ENCODE measurements at regions not wholly inside any gene's neighbourhood (a gene's known extent, or its start where the extent isn't known, plus 50 kb on each side); places are given as distances from the start of the nearest gene placed in this dataset.

DNA sequence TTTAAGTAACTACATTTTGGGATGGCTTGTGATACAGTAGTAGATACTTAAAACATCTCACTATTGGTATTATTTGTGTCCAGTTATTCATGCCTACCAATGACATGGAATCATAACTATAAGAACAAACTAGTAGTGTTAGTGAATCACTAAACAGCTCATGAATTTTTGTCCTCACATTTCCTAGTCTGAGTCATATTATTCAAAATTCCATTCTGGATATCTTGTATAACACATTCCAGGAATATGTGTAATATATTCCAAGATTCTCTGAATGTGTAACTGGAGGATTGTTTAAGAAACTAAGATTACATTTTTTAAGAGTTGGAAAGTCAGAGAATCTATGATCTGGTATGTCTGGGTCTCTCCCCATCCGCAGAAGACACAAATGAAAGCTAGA is 565.3 kb upstream of the ZNF608 start:
- peaks cover 25% of the 10 kb centered on the region for H3K9me3 ChIP-seq (ENCODE audit: control insufficient read depth, insufficient read depth, low read depth, low read length)
- H3K27ac ChIP-seq (ENCODE audit: low read depth, low read length), result no peak overlapping the region
- no peaks in the 10 kb centered on the region; the same call in 1 of the 2 replicates for H3K4me1 ChIP-seq (ENCODE audit: control insufficient read depth, insufficient read depth, low read length)
- no peak overlapping the region for H3K4me3 ChIP-seq (ENCODE audit: low read depth, low read length)
- H3K27me3 ChIP-seq (ENCODE audit: control insufficient read depth, insufficient read depth, low read length), result no peaks in the 10 kb centered on the region
- no peak overlapping the region for H3K9ac ChIP-seq (ENCODE audit: low read length)
- H3K36me3 ChIP-seq (ENCODE audit: control insufficient read depth, insufficient read depth, low read length), result no peaks in the 10 kb centered on the region

DNA sequence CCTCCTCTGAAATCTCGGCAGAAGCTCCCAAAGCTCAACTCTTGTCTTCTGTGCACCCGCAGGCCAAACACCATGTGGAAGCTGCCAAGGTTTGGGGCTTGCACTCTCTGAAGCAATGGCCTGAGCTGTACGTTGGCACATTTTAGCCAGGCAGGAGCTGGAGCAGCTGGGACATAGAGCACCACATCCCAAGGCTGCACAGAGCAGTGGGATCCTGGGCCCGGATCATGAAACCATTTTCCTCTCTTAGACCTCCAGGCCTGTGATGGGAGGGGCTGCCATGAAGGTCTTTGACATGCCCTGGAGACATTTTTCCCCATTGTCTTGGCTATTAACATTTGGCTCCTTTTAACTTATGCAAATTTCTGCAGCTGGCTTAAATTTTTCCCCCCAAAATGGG is 567.1 kb upstream of the ZNF608 start:
- H3K9me3 ChIP-seq (ENCODE audit: control insufficient read depth, insufficient read depth, low read depth, low read length), result peaks cover 23% of the 10 kb centered on the region
- H3K36me3 ChIP-seq (ENCODE audit: control insufficient read depth, insufficient read depth, low read length), result no peaks in the 10 kb centered on the region

DNA sequence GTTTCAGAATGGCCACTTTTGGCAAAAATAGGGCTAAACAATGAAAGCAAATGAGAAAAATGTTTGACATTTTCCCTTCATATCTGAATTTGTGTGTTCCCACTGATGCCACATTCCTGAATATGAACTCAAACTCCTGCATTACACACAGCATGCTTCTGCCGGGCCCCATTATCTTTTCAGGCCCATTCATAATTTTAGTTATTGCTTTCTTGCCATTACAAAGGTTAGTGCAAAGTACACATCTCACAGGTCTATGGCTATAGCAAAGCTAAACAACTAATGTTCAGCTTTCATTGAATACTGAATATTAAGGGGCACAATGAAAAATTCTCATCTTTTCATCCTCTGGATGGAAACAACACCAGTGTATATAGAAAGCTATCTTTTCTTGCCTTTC is 568.9 kb upstream of the ZNF608 start:
- no peaks in the 10 kb centered on the region for H3K36me3 ChIP-seq (ENCODE audit: control insufficient read depth, insufficient read depth, low read length)
- H3K4me1 ChIP-seq (ENCODE audit: control insufficient read depth, insufficient read depth, low read length), result peaks cover 12% of the 10 kb centered on the region
- no peak overlapping the region for H3K27ac ChIP-seq (ENCODE audit: low read depth, low read length)
- no peak overlapping the region for H3K9ac ChIP-seq (ENCODE audit: low read length)
- H3K4me3 ChIP-seq (ENCODE audit: low read depth, low read length), result no peak overlapping the region
- H3K9me3 ChIP-seq (ENCODE audit: control insufficient read depth, insufficient read depth, low read depth, low read length), result peaks cover 23% of the 10 kb centered on the region
- no peaks in the 10 kb centered on the region for H3K27me3 ChIP-seq (ENCODE audit: control insufficient read depth, insufficient read depth, low read length)

More for the DNA sequence above, 567.1 kb upstream of the ZNF608 start:
- Histone ChIP-seq H3K4me1 (ENCODE audit: control insufficient read depth, insufficient read depth, low read length) (peaks cover 12% of the 10 kb centered on the region), H3K27me3 (ENCODE audit: control insufficient read depth, insufficient read depth, low read length) (no peaks in the 10 kb centered on the region), H3K27ac (ENCODE audit: low read depth, low read length) (no peak overlapping the region), H3K4me3 (ENCODE audit: low read depth, low read length) (no peak overlapping the region), H3K9ac (ENCODE audit: low read length) (no peak overlapping the region)

DNA sequence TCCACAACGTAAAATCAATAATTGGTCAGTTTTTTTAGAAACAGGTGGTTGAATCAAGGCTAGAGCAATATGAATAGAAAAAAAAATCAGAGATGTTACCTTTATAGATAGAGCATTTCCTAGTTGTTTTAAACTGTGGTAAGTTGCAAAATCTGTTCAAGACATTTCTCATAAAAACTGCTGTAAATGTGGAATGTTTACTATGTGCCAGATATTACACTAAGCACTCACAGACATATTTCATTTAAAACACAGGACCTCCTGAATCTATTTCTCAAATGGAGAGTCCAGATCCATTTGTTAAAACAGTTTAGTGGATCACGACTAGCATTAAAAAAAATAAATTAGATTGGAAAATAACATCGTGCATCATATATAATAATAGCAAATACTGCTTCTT is 570.0 kb upstream of the ZNF608 start:
- Histone ChIP-seq H3K4me3 (ENCODE audit: low read depth, low read length) (no peak overlapping the region), H3K9ac (ENCODE audit: low read length) (no peak overlapping the region), H3K9me3 (ENCODE audit: control insufficient read depth, insufficient read depth, low read depth, low read length) (peaks cover 21% of the 10 kb centered on the region), H3K27ac (ENCODE audit: low read depth, low read length) (no peak overlapping the region), H3K4me1 (ENCODE audit: control insufficient read depth, insufficient read depth, low read length) (peaks cover 12% of the 10 kb centered on the region), H3K27me3 (ENCODE audit: control insufficient read depth, insufficient read depth, low read length) (no peaks in the 10 kb centered on the region), H3K36me3 (ENCODE audit: control insufficient read depth, insufficient read depth, low read length) (no peaks in the 10 kb centered on the region)

DNA sequence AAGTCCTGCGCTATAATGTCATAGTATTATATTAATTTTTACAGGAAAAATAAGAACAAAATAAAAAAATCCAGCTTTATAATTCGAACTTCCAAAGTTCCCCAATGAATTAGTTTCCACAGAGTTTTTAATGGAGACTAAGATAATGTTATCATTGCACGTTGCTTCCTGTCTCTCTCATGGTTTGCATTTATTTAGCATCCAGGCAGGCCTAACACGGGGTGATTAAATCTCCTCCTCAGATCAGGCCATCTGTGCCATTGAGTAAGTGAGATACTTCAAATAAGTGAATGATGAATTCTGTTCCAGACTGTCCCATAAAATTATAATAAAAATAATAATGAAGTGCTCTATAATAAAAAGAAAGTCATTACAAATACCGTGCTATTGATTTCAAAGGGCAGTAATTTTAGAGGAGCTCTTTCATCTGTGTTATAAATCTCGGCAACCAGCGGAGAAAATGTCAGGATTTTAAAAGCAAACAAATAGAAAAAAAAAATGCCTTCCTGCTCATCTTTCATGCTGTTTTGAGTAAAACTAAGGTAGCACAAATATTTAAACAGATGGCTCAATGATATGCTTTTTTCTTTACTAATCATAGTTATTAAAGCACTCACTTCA is 570.6 kb upstream of the ZNF608 start:
- Histone ChIP-seq H3K36me3 (ENCODE audit: control insufficient read depth, insufficient read depth, low read length) (no peaks in the 10 kb centered on the region), H3K4me1 (ENCODE audit: control insufficient read depth, insufficient read depth, low read length) (peaks cover 12% of the 10 kb centered on the region), H3K27me3 (ENCODE audit: control insufficient read depth, insufficient read depth, low read length) (no peaks in the 10 kb centered on the region), H3K4me3 (ENCODE audit: low read depth, low read length) (no peak overlapping the region), H3K9ac (ENCODE audit: low read length) (no peak overlapping the region), H3K9me3 (ENCODE audit: control insufficient read depth, insufficient read depth, low read depth, low read length) (peaks cover 19% of the 10 kb centered on the region), H3K27ac (ENCODE audit: low read depth, low read length) (no peak overlapping the region)

DNA sequence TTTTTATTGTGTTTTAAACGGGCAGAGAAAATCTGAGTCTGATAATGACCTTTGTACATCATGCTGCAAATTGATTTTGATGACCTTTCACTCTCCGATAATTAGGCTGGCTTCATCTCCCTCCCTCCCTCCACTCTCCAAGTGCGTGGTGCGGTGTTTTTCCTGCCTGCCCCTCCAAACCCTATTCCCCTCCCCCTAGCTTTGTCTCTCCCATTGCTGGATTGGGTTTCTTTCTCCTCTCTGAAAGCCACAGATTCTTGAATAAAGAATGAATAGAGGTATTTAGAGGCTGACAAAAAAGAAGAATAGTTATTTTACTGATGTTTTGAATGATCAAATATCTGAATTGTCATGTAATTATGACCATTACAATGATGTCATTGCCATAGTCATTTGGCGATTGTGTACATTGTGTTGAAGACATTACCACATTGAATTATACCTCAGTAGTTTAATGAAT is 571.1 kb upstream of the ZNF608 start:
- Histone ChIP-seq H3K9me3 (ENCODE audit: control insufficient read depth, insufficient read depth, low read depth, low read length) (peaks cover 19% of the 10 kb centered on the region), H3K4me1 (ENCODE audit: control insufficient read depth, insufficient read depth, low read length) (peaks cover 12% of the 10 kb centered on the region), H3K27me3 (ENCODE audit: control insufficient read depth, insufficient read depth, low read length) (no peaks in the 10 kb centered on the region), H3K27ac (ENCODE audit: low read depth, low read length) (no peak overlapping the region), H3K36me3 (ENCODE audit: control insufficient read depth, insufficient read depth, low read length) (no peaks in the 10 kb centered on the region), H3K9ac (ENCODE audit: low read length) (no peak overlapping the region), H3K4me3 (ENCODE audit: low read depth, low read length) (no peak overlapping the region)

DNA sequence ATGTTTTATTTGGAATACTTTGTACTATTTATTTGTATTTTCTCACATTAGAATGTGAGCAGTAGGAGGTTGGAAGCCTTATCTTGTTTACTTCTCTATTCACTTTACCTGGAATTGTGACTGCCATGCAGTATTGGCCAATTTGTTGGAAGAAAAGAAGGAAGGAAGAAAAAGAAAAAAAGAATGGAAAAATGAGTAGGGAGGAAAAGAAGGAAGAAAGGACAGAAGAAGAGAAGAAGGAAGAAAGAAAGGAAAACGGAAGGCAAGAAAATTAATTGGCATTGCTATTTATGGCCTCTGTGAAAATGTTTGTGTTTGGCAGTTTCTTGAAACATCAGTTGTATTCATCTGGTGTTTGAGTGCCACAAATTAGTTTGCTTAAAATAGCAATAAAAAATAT is 575.2 kb upstream of the ZNF608 start:
- Histone ChIP-seq H3K27ac (ENCODE audit: low read depth, low read length) (no peak overlapping the region), H3K9me3 (ENCODE audit: control insufficient read depth, insufficient read depth, low read depth, low read length) (no peaks in the 10 kb centered on the region), H3K9ac (ENCODE audit: low read length) (no peak overlapping the region), H3K4me3 (ENCODE audit: low read depth, low read length) (no peak overlapping the region), H3K4me1 (ENCODE audit: control insufficient read depth, insufficient read depth, low read length) (peaks cover 21% of the 10 kb centered on the region), H3K36me3 (ENCODE audit: control insufficient read depth, insufficient read depth, low read length) (no peaks in the 10 kb centered on the region), H3K27me3 (ENCODE audit: control insufficient read depth, insufficient read depth, low read length) (no peaks in the 10 kb centered on the region)

DNA sequence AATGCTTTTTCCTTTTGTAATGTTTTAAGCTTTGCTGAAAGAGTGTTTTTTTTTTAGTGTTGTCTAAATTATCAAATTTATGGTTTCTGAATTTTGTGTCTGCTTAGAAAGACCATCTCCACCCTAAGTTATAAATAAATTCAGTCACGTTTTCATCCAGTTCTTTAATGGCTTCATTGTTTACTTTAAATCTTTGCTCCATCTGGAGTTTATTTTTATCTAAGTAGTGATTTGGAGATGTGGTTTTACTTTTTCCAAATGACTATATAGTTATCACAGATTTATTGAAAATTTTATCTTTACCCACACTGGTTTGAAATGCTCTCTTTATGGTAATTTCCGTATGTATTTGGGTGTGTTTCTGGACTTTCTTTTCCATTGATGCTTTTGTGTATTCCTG is 577.2 kb upstream of the ZNF608 start:
- no peaks in the 10 kb centered on the region for H3K27me3 ChIP-seq (ENCODE audit: control insufficient read depth, insufficient read depth, low read length)
- no peak overlapping the region for H3K9ac ChIP-seq (ENCODE audit: low read length)
- H3K36me3 ChIP-seq (ENCODE audit: control insufficient read depth, insufficient read depth, low read length), result no peaks in the 10 kb centered on the region
- H3K4me3 ChIP-seq (ENCODE audit: low read depth, low read length), result no peak overlapping the region
- peaks cover 12% of the 10 kb centered on the region; the same call in 1 of the 2 replicates for H3K4me1 ChIP-seq (ENCODE audit: control insufficient read depth, insufficient read depth, low read length)
- H3K27ac ChIP-seq (ENCODE audit: low read depth, low read length), result 0 out of 2 replicates have a peak overlapping the region, but pooled peaks have one; percentile 14
- no peaks in the 10 kb centered on the region for H3K9me3 ChIP-seq (ENCODE audit: control insufficient read depth, insufficient read depth, low read depth, low read length)

DNA sequence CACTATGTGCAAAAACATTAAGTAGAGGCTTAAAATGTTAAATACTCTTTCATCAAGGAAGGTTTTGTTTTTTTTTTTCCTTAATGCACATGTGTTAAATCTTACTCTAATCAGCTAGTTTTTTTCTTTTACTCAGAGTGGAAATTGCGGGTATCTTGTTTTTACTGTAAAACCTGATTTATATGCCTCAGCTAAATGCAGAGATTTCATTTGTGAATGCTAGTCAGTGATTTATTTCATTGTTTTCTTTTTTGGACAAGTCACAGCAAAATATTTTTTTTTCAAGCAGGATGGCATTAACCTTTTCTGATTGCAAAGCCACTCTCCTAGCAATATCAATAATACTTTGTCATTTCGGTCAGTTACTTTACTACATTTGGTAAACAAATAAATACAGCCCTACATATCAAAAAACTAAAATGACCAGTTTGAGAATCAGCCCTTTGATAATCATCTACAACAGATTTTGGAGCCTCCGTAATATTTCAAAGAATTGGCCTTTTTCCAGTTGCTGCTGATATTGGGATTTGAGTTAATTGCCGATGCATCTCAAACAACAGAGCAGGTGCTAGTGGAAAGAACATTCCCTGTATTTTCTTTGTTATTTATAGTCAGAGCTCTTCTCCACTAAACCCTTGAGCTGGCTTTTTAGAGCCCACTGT is 579.2 kb upstream of the ZNF608 start:
- Histone ChIP-seq H3K4me1 (ENCODE audit: control insufficient read depth, insufficient read depth, low read length) (peaks cover 14% of the 10 kb centered on the region), H3K27me3 (ENCODE audit: control insufficient read depth, insufficient read depth, low read length) (no peaks in the 10 kb centered on the region), H3K9ac (ENCODE audit: low read length) (no peak overlapping the region), H3K4me3 (ENCODE audit: low read depth, low read length) (no peak overlapping the region), H3K9me3 (ENCODE audit: control insufficient read depth, insufficient read depth, low read depth, low read length) (no peaks in the 10 kb centered on the region), H3K27ac (ENCODE audit: low read depth, low read length) (no peak overlapping the region), H3K36me3 (ENCODE audit: control insufficient read depth, insufficient read depth, low read length) (no peaks in the 10 kb centered on the region)

DNA sequence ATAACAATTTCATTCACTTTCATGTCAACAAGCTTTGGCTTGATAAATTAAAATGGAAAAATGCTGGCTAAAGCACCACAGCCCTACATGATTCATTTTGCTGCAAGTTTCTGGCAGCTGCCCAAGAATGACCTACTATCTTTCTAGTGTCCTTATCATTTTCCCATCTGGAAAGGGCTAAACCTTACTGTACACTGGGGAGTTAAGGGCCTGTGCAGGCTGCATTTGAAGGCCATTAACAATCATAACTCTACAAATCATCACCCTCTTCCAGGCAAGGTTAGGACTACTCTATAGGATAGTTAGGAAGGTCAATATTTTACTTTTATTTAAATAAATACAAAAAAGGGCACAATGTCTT is 579.7 kb upstream of the ZNF608 start:
- no peaks in the 10 kb centered on the region for H3K9me3 ChIP-seq (ENCODE audit: control insufficient read depth, insufficient read depth, low read depth, low read length)
- H3K27ac ChIP-seq (ENCODE audit: low read depth, low read length), result no peak overlapping the region
- H3K9ac ChIP-seq (ENCODE audit: low read length), result no peak overlapping the region
- H3K27me3 ChIP-seq (ENCODE audit: control insufficient read depth, insufficient read depth, low read length), result no peaks in the 10 kb centered on the region
- no peaks in the 10 kb centered on the region for H3K36me3 ChIP-seq (ENCODE audit: control insufficient read depth, insufficient read depth, low read length)
- no peak overlapping the region for H3K4me3 ChIP-seq (ENCODE audit: low read depth, low read length)
- H3K4me1 ChIP-seq (ENCODE audit: control insufficient read depth, insufficient read depth, low read length), result peaks cover 15% of the 10 kb centered on the region

DNA sequence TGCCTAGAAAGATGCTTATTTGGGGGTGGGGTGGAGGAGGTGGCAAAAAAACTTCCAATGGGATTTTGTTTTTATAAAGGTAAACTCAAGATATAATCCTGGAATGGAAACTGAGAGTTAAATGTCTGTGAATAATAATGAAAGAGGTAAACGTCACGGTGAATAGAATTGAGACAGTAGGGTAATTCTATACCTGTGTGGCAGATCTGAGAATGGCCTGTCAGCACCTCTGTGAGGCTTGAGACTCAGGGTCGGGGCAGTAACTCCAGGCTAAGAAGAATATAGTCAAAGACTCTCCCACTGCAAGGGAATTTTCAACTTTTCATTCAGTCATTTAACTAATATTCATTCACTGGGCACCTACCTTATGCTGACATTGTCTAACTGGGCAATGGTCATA is 581.2 kb upstream of the ZNF608 start:
- no peak overlapping the region for H3K4me3 ChIP-seq (ENCODE audit: low read depth, low read length)
- H3K36me3 ChIP-seq (ENCODE audit: control insufficient read depth, insufficient read depth, low read length), result no peaks in the 10 kb centered on the region
- H3K27ac ChIP-seq (ENCODE audit: low read depth, low read length), result no peak overlapping the region
- no peak overlapping the region for H3K9ac ChIP-seq (ENCODE audit: low read length)
- no peaks in the 10 kb centered on the region for H3K9me3 ChIP-seq (ENCODE audit: control insufficient read depth, insufficient read depth, low read depth, low read length)
- H3K4me1 ChIP-seq (ENCODE audit: control insufficient read depth, insufficient read depth, low read length), result peaks cover 20% of the 10 kb centered on the region
- no peaks in the 10 kb centered on the region for H3K27me3 ChIP-seq (ENCODE audit: control insufficient read depth, insufficient read depth, low read length)

Measured in HUES6 (cell line).